Breast epithelium (tissue), 3 donors: ENCODE measurements at regions not wholly inside any gene's neighbourhood (a gene's known extent, or its start where the extent isn't known, plus 50 kb on each side); places are given as distances from the start of the nearest gene placed in this dataset.

Experiments
- POLR2AphosphoS5 ChIP-seq, 3 donors: sonication (generic); formaldehyde crosslinking; IDR thresholded peaks; one replicate each; pipeline ENCODE4 v1.6.1; 2017; ENCODE audit warnings: antibody characterized with exemption in 3 of 3
- TF ChIP-seq, protein P1 (sequence below), 3 donors: fragments of 450-650 bp; IDR thresholded peaks; one replicate each; pipeline ENCODE4 v1.5.1; 2016 to 2017; ENCODE audit warnings: antibody characterized with exemption in 3 of 3, mild to moderate bottlenecking in 3 of 3, moderate library complexity in 3 of 3

DNA sequence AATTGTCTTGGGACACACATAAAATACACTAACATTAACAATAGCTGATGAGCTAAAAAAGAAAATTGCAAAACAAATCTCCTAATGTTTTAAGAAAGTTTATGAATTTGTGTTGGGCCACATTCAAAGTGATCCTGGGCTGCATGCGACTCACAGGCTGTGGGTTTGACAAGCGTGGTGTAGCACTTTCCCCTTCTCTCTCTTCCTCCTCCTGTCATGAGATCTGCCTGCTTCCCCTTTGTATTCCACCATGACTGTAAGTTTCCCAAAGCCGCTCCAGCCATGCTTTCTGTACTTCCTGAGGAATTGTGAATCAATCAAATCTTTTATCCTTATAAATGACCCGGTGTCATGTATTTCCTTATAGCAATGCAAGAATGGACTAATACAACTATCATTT lies 178.0 kb downstream of the TLR4 start:
- no peak for TF ChIP-seq POLR2AphosphoS5 (IDR thresholded peaks at IDR 0.05)
- TF ChIP-seq, protein P1, sequence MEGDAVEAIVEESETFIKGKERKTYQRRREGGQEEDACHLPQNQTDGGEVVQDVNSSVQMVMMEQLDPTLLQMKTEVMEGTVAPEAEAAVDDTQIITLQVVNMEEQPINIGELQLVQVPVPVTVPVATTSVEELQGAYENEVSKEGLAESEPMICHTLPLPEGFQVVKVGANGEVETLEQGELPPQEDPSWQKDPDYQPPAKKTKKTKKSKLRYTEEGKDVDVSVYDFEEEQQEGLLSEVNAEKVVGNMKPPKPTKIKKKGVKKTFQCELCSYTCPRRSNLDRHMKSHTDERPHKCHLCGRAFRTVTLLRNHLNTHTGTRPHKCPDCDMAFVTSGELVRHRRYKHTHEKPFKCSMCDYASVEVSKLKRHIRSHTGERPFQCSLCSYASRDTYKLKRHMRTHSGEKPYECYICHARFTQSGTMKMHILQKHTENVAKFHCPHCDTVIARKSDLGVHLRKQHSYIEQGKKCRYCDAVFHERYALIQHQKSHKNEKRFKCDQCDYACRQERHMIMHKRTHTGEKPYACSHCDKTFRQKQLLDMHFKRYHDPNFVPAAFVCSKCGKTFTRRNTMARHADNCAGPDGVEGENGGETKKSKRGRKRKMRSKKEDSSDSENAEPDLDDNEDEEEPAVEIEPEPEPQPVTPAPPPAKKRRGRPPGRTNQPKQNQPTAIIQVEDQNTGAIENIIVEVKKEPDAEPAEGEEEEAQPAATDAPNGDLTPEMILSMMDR (IDR thresholded peaks at IDR 0.05), result no peak
